SJSA1 (cell line): ENCODE measurements at regions not wholly inside any gene's neighbourhood (a gene's known extent, or its start where the extent isn't known, plus 50 kb on each side); places are given as distances from the start of the nearest gene placed in this dataset.

Source experiments
- DNase-seq, 2 experiments: peaks; one replicate each; pipeline ENCODE4 v3.0.0-alpha.2; 2015 to 2020; ENCODE audit warnings: low spot score in 2 of 2, low read depth in 1 of 2
- H3K27ac ChIP-seq: fragments of 250-450 bp; sonication (Bioruptor Pico); 2 replicates; pipeline ENCODE4 v1.5.1; 2020; ENCODE audit warnings: mild to moderate bottlenecking, moderate library complexity
- H3K27me3 ChIP-seq: fragments of 250-450 bp; sonication (Bioruptor Pico); replicated peaks from 2 replicates; pipeline ENCODE4 v1.5.1; 2020; ENCODE audit warnings: mild to moderate bottlenecking, moderate library complexity
- H3K36me3 ChIP-seq: fragments of 250-450 bp; sonication (Bioruptor Pico); 2 replicates; pipeline ENCODE4 v1.5.1; 2020; ENCODE audit warnings: mild to moderate bottlenecking
- H3K4me1 ChIP-seq: fragments of 250-450 bp; sonication (Bioruptor Pico); replicated peaks from 2 replicates; pipeline ENCODE4 v1.6.1; 2021; ENCODE audit warnings: mild to moderate bottlenecking
- H3K4me3 ChIP-seq: fragments of 250-450 bp; sonication (Bioruptor Pico); 2 replicates; pipeline ENCODE4 v1.5.1; 2020; ENCODE audit warnings: mild to moderate bottlenecking
- H3K9me3 ChIP-seq: fragments of 250-450 bp; sonication (Bioruptor Pico); replicated peaks from 2 replicates; pipeline ENCODE4 v1.5.1; 2020; ENCODE audit warnings: mild to moderate bottlenecking

- Histone ChIP-seq H3K9me3 (peaks cover 27% of the 10 kb centered on the region), H3K27me3 (no peaks in the 10 kb centered on the region), H3K4me3 (no peak overlapping the region), H3K4me1 (no peaks in the 10 kb centered on the region), H3K27ac (no peak overlapping the region), H3K36me3 (no peaks in the 10 kb centered on the region)
- peak in 1 of 2 experiments; percentile 47 for DNase-seq
Measured at GRCh38 chr5:2131826-2132496, 249.2 kb upstream of the IRX4 start.

GRCh38 chr5:2131196-2131595 lies 248.5 kb upstream of the IRX4 start:
- H3K27ac ChIP-seq: no peak overlapping the region
- DNase-seq: peak in 1 of 2 experiments; percentile 41
- H3K27me3 ChIP-seq: no peaks in the 10 kb centered on the region
- no peaks in the 10 kb centered on the region for H3K4me1 ChIP-seq
- peaks cover 22% of the 10 kb centered on the region for H3K9me3 ChIP-seq
- no peak overlapping the region for H3K4me3 ChIP-seq
- no peaks in the 10 kb centered on the region for H3K36me3 ChIP-seq

- H3K27me3 ChIP-seq: no peaks in the 10 kb centered on the region
- H3K36me3 ChIP-seq: no peaks in the 10 kb centered on the region
- no peak for DNase-seq
- peaks cover 26% of the 10 kb centered on the region for H3K9me3 ChIP-seq
- H3K4me1 ChIP-seq: no peaks in the 10 kb centered on the region
- H3K27ac ChIP-seq: no peak overlapping the region
- no peak overlapping the region for H3K4me3 ChIP-seq
Measured at GRCh38 chr5:2130361-2130760, 247.6 kb upstream of the IRX4 start.

GRCh38 chr5:2129568-2130272 lies 247.0 kb upstream of the IRX4 start:
- H3K36me3 ChIP-seq: no peaks in the 10 kb centered on the region
- H3K4me3 ChIP-seq: no peak overlapping the region
- H3K4me1 ChIP-seq: no peaks in the 10 kb centered on the region
- H3K27me3 ChIP-seq: no peaks in the 10 kb centered on the region
- peaks cover 26% of the 10 kb centered on the region for H3K9me3 ChIP-seq
- H3K27ac ChIP-seq: no peak overlapping the region
- DNase-seq: no peak

GRCh38 chr5:2128686-2129355 lies 246.1 kb upstream of the IRX4 start:
- no peak overlapping the region for H3K27ac ChIP-seq
- no peaks in the 10 kb centered on the region for H3K4me1 ChIP-seq
- H3K4me3 ChIP-seq: no peak overlapping the region
- no peaks in the 10 kb centered on the region for H3K36me3 ChIP-seq
- no peaks in the 10 kb centered on the region for H3K27me3 ChIP-seq
- H3K9me3 ChIP-seq: peaks cover 18% of the 10 kb centered on the region
- no peak for DNase-seq

DNA sequence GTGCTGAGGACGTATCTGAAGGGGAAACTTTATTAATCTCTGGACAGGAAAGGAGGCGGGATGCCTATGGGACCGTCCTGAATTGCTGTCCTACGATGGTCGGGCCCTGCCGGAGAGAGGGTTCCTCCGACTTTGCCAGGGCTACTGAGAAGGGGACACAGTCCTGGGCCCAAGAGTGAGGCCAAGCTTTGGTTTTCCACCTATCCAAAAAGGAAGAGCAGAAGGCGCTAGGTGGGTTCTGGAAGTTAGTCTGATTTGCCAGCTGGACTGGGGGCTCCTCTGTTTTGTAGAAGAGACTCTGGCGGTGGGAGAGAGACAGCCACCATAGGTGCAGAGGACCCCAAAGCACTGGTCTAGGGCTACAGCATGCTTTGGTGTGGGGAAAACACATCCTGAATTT lies 243.8 kb upstream of the IRX4 start:
- Histone ChIP-seq H3K9me3 (peaks cover 11% of the 10 kb centered on the region), H3K4me3 (no peak overlapping the region), H3K27ac (no peak overlapping the region), H3K36me3 (no peaks in the 10 kb centered on the region), H3K4me1 (no peaks in the 10 kb centered on the region), H3K27me3 (no peaks in the 10 kb centered on the region)
- peak in 1 of 2 experiments; percentile 35 for DNase-seq

GRCh38 chr5:2125901-2126265 lies 243.2 kb upstream of the IRX4 start:
- H3K4me1 ChIP-seq: no peaks in the 10 kb centered on the region
- H3K9me3 ChIP-seq: peaks cover 14% of the 10 kb centered on the region; the same call in 1 of the 2 replicates
- DNase-seq: peak in 1 of 2 experiments; percentile 38
- no peak overlapping the region for H3K4me3 ChIP-seq
- no peaks in the 10 kb centered on the region for H3K27me3 ChIP-seq
- H3K36me3 ChIP-seq: no peaks in the 10 kb centered on the region
- H3K27ac ChIP-seq: no peak overlapping the region

GRCh38 chr5:2125171-2125900 lies 242.6 kb upstream of the IRX4 start:
- H3K27ac ChIP-seq: no peak overlapping the region
- no peak overlapping the region for H3K4me3 ChIP-seq
- H3K4me1 ChIP-seq: no peaks in the 10 kb centered on the region
- peak in 1 of 2 experiments; percentile 32 for DNase-seq
- no peaks in the 10 kb centered on the region for H3K27me3 ChIP-seq
- H3K36me3 ChIP-seq: no peaks in the 10 kb centered on the region
- peaks cover 14% of the 10 kb centered on the region for H3K9me3 ChIP-seq

DNA sequence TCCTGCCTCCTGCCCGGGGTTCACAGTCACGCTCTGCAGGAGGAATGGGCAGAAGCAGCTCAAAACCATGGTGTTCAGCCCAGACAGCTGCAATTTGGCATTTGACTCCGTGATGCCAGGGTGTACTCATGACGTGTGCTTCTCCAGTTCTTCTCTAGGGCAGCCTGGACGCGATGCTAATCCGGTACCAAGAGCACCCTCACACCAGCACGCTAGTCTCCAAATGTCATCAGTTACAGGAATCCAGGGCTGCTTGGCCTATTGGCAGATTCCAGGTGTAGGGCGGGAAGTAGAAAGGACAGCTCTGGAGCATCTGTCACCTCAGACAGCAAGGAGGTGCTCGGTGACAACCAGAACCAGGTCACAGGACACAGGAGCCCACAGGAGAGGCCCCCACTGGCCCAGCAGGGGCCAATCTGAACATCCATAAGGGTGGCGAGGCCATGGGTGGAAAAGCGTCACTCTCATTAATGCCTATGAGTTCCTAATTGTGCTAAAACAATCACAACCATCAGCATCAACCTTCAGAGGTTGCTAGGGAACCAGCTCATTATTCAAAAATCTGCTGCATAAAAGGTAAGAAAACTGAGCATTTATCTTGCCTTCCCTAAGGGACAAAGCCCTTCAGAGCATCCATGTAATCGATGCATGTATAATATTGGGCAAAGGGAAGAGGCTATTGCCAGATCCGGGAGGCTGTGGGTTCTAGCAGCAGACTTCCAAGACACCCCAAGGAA lies 241.9 kb upstream of the IRX4 start:
- Histone ChIP-seq H3K27ac (no peak overlapping the region), H3K9me3 (peaks cover 14% of the 10 kb centered on the region), H3K36me3 (no peaks in the 10 kb centered on the region), H3K4me1 (no peaks in the 10 kb centered on the region), H3K4me3 (no peak overlapping the region), H3K27me3 (no peaks in the 10 kb centered on the region)
- DNase-seq: no peak

DNA sequence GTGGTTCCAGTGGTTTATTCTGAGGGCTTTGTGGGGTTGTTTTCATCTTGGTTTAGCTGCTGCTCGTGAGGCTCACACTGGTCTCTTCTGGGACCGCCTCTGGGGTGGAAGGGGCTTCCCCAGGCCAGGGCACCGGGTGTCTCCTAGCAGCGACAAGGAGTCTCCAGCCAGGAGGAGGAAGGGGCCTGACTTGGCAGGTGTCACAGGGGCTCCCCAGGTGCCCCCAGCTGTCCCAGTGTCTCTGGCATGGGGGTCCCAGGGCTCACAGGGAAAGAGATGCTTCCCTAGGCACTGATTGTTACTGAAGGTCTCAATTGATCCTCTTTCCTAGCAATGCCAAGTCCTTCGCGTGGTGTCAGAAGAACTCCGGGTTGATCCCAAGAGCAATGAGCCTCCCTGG lies 241.1 kb upstream of the IRX4 start:
- Histone ChIP-seq H3K27me3 (no peaks in the 10 kb centered on the region), H3K27ac (no peak overlapping the region), H3K36me3 (no peaks in the 10 kb centered on the region), H3K4me3 (no peak overlapping the region), H3K4me1 (no peaks in the 10 kb centered on the region), H3K9me3 (peaks cover 14% of the 10 kb centered on the region)
- DNase-seq: peak in 1 of 2 experiments; percentile 35

GRCh38 chr5:2120361-2120760 lies 237.6 kb upstream of the IRX4 start:
- no peak overlapping the region for H3K4me3 ChIP-seq
- peaks cover 9% of the 10 kb centered on the region for H3K9me3 ChIP-seq
- H3K36me3 ChIP-seq: no peaks in the 10 kb centered on the region
- H3K27me3 ChIP-seq: no peaks in the 10 kb centered on the region
- no peak overlapping the region for H3K27ac ChIP-seq
- H3K4me1 ChIP-seq: no peaks in the 10 kb centered on the region
- no peak for DNase-seq

DNA sequence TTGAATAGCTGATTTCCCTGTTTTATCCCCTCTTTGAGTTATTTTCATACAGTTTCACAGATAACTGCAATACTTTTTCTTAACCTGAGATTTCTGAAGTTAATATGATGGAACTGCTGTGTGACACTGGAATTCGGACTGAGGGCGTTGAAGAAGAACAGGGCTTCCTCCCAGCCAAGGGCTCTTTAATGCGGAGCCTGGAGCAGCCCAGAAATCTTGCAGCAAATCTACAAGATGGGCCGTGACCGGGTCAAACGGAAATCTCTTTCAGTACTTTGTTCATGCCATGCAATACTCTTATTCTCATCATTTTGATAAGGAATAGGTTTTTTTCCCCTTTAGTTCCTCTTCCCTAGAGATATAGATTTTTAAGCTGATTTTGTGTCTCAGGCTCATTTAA lies 236.8 kb upstream of the IRX4 start:
- no peaks in the 10 kb centered on the region for H3K4me1 ChIP-seq
- no peaks in the 10 kb centered on the region for H3K27me3 ChIP-seq
- no peak overlapping the region for H3K4me3 ChIP-seq
- no peak overlapping the region for H3K27ac ChIP-seq
- peaks cover 9% of the 10 kb centered on the region for H3K9me3 ChIP-seq
- H3K36me3 ChIP-seq: no peaks in the 10 kb centered on the region
- no peak for DNase-seq
